Smooth muscle cell (in vitro differentiated cells): ENCODE measurements at regions not wholly inside any gene's neighbourhood (a gene's known extent, or its start where the extent isn't known, plus 50 kb on each side); places are given as distances from the start of the nearest gene placed in this dataset.

Experiments used
- DNase-seq: peaks from one replicate; lab custom pipeline; 2025; ENCODE audit not compliant: unreplicated experiment; lab: John Stamatoyannopoulos, UW
- H2AFZ ChIP-seq: fragments of 200-600 bp; sonication (generic); 2 replicates; pipeline ENCODE4 v1.6.0; 2016; ENCODE audit warnings: antibody characterized with exemption, low read depth, mild to moderate bottlenecking
- H3F3A ChIP-seq: fragments of 200-600 bp; sonication (generic); 2 replicates; pipeline ENCODE4 v1.6.0; 2017; ENCODE audit warnings: antibody characterized with exemption, low read depth
- H3K27ac ChIP-seq: fragments of 200-600 bp; sonication (generic); 2 replicates; pipeline ENCODE4 v1.5.1; 2016; ENCODE audit warnings: low read depth, mild to moderate bottlenecking
- H3K27me3 ChIP-seq: fragments of 200-600 bp; sonication (generic); 2 replicates; pipeline ENCODE4 v1.6.1; 2016; ENCODE audit warnings: low read depth, mild to moderate bottlenecking
- H3K36me3 ChIP-seq: fragments of 200-600 bp; sonication (generic); 2 replicates; pipeline ENCODE4 v1.5.1; 2016; ENCODE audit warnings: low read depth
- H3K4me1 ChIP-seq: fragments of 200-600 bp; sonication (generic); 2 replicates; pipeline ENCODE4 v1.5.1; 2016; ENCODE audit warnings: low read depth
- H3K4me2 ChIP-seq: fragments of 200-600 bp; sonication (generic); 2 replicates; pipeline ENCODE4 v1.6.0; 2016; ENCODE audit warnings: mild to moderate bottlenecking
- H3K4me3 ChIP-seq: fragments of 200-600 bp; sonication (generic); 2 replicates; pipeline ENCODE4 v1.5.1; 2016; ENCODE audit warnings: mild to moderate bottlenecking
- H3K79me2 ChIP-seq: fragments of 200-600 bp; sonication (generic); 2 replicates; pipeline ENCODE4 v1.6.0; 2016; ENCODE audit warnings: low read depth, mild to moderate bottlenecking
- H3K9ac ChIP-seq: fragments of 200-600 bp; sonication (generic); 2 replicates; pipeline ENCODE4 v1.6.0; 2016; ENCODE audit warnings: low read depth
- H3K9me3 ChIP-seq: fragments of 200-600 bp; sonication (generic); replicated peaks from 2 replicates; pipeline ENCODE4 v1.5.1; 2016; ENCODE audit warnings: low read depth
- H4K20me1 ChIP-seq: fragments of 200-600 bp; sonication (generic); 2 replicates; pipeline ENCODE4 v1.6.0; 2016; ENCODE audit warnings: low read depth
- WGBS: methylation state at CpG from one replicate; pipeline ENCODE4 v1.1.7; 2016; ENCODE audit warnings: low lambda C conversion rate; 5-methylcytosine and 5-hydroxymethylcytosine counted together
- TF ChIP-seq, protein P1 (sequence below): fragments of 200-600 bp; sonication (generic); IDR thresholded peaks from 2 replicates; pipeline ENCODE4 v1.5.1; 2017; ENCODE audit warnings: borderline replicate concordance, mild to moderate bottlenecking, antibody characterized with exemption; ENCODE audit not compliant: insufficient read depth, poor library complexity, severe bottlenecking

DNA sequence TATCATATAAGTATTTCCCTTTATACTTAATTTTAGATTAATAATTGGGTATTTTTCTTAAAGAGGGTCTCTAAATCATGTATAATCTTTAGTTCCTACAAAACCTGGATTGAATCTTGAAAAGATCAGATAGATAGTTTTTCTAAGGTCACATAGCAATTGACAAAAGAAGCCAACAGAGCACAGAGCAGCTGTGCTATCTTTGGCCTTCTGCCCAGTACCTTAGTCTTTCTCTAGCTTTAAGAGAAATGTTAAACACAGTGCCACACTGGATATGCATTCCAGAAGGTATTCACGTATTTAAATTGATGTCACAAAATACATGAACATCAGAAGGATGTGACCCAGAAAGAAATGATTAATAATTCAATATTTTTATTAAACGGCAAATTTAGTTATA is 86.8 kb downstream of the C21orf91 start:
- H3K79me2 ChIP-seq: no peaks in the 10 kb centered on the region
- no peaks in the 10 kb centered on the region for H3K4me1 ChIP-seq
- H3K27me3 ChIP-seq: no peaks in the 10 kb centered on the region
- TF ChIP-seq, protein P1, sequence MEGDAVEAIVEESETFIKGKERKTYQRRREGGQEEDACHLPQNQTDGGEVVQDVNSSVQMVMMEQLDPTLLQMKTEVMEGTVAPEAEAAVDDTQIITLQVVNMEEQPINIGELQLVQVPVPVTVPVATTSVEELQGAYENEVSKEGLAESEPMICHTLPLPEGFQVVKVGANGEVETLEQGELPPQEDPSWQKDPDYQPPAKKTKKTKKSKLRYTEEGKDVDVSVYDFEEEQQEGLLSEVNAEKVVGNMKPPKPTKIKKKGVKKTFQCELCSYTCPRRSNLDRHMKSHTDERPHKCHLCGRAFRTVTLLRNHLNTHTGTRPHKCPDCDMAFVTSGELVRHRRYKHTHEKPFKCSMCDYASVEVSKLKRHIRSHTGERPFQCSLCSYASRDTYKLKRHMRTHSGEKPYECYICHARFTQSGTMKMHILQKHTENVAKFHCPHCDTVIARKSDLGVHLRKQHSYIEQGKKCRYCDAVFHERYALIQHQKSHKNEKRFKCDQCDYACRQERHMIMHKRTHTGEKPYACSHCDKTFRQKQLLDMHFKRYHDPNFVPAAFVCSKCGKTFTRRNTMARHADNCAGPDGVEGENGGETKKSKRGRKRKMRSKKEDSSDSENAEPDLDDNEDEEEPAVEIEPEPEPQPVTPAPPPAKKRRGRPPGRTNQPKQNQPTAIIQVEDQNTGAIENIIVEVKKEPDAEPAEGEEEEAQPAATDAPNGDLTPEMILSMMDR: no peak
- no peak overlapping the region for H3K9ac ChIP-seq
- no peak overlapping the region for H3K4me2 ChIP-seq
- H3K27ac ChIP-seq: no peak overlapping the region
- H2AFZ ChIP-seq: no peak overlapping the region
- no peaks in the 10 kb centered on the region for H4K20me1 ChIP-seq
- H3K9me3 ChIP-seq: no peaks in the 10 kb centered on the region
- H3F3A ChIP-seq: no peaks in the 10 kb centered on the region
- H3K36me3 ChIP-seq: no peaks in the 10 kb centered on the region
- H3K4me3 ChIP-seq: no peak overlapping the region
- 82% methylated on average over 2 of the region's 2 CpGs for WGBS
- DNase-seq: no peak

DNA sequence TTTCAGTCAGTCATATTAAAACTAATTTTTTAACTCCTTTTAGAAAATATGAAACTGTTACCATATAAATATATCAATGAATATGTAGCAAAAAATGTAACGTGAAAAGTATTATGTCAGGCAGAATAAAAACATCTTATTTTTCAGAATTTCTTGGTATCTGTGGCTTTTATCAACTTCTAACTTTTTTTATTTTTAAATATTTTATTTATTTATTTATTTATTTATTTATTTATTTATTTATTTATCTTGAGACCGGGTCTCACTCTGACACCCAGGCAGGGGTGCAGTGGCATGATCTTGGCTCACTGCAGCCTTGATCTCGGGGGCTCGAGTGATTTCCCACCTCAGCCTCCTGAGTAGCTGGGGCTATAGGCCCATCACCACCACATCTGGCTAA is 87.6 kb downstream of the C21orf91 start:
- 95% methylated on average over 4 of the region's 4 CpGs for WGBS
- no peaks in the 10 kb centered on the region for H3K79me2 ChIP-seq
- H3K9ac ChIP-seq: no peak overlapping the region
- H3K27ac ChIP-seq: no peak overlapping the region
- no peak overlapping the region for H3K4me2 ChIP-seq
- DNase-seq: no peak
- H3F3A ChIP-seq: no peaks in the 10 kb centered on the region
- H3K36me3 ChIP-seq: no peaks in the 10 kb centered on the region
- H3K4me3 ChIP-seq: no peak overlapping the region
- no peaks in the 10 kb centered on the region for H3K4me1 ChIP-seq
- TF ChIP-seq, protein P1: no peak
- H3K27me3 ChIP-seq: no peaks in the 10 kb centered on the region
- no peaks in the 10 kb centered on the region for H3K9me3 ChIP-seq
- H2AFZ ChIP-seq: no peak overlapping the region
- no peaks in the 10 kb centered on the region for H4K20me1 ChIP-seq

DNA sequence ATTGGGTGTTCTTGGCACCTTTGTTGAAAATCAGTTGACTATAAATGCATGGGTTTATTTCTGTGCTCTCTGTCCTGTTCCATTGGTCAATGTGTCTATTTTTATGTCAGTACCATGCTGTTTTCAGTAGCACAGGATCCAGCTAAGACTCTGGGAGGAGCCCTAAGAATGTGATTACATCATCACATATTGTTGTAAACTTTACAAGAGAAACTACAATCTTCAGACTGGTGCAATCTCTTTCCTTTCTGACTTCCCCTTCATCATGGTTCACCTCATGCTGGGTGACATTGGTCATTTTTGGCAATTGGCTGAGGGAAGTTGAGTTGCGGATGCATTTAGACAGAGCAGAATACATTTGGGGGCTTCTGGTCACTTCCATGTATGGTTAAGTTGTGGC is 88.4 kb downstream of the C21orf91 start:
- Histone ChIP-seq H3K27me3 (no peaks in the 10 kb centered on the region), H3K4me2 (no peak overlapping the region), H3K4me3 (no peak overlapping the region), H3K4me1 (no peaks in the 10 kb centered on the region), H3K27ac (no peak overlapping the region), H2AFZ (no peak overlapping the region), H3F3A (no peaks in the 10 kb centered on the region), H3K36me3 (no peaks in the 10 kb centered on the region), H3K9me3 (no peaks in the 10 kb centered on the region), H3K9ac (no peak overlapping the region), H4K20me1 (no peaks in the 10 kb centered on the region), H3K79me2 (no peaks in the 10 kb centered on the region)
- TF ChIP-seq, protein P1: no peak
- 97% methylated on average over 1 of the region's 1 CpG for WGBS
- DNase-seq: no peak

DNA sequence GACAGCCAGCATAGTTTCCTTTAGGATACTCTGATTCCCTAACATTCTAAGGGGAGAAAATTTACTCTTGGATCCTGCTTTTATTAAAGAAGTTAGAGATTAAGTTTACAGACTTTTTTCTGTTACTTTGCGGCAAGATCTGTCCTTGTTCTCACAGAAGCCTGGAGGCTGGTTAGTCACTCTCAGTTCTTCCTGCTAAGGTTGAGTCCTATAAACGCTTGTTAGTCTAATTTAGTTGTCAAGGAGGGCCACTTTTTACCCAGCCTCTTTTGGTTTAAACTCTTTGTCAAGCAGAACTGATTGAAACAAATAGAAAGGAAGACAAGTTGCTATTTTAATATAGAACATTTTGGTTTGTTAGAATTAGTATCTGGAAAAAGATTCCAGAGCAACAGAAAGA is 89.7 kb downstream of the C21orf91 start:
- no peaks in the 10 kb centered on the region for H3F3A ChIP-seq

More for the DNA sequence above, 89.7 kb downstream of the C21orf91 start:
- Histone ChIP-seq H3K27ac (no peak overlapping the region), H3K79me2 (no peaks in the 10 kb centered on the region), H3K27me3 (no peaks in the 10 kb centered on the region), H4K20me1 (no peaks in the 10 kb centered on the region), H3K4me1 (no peaks in the 10 kb centered on the region), H3K9me3 (no peaks in the 10 kb centered on the region), H3K4me3 (no peak overlapping the region), H2AFZ (no peak overlapping the region), H3K4me2 (no peak overlapping the region), H3K9ac (no peak overlapping the region), H3K36me3 (no peaks in the 10 kb centered on the region)
- no peak for DNase-seq
- WGBS: 69% methylated on average over 2 of the region's 2 CpGs
- TF ChIP-seq, protein P1: no peak
